ENCODE measurements at regions not wholly inside any gene's neighbourhood (a gene's known extent, or its start where the extent isn't known, plus 50 kb on each side); places are given as distances from the start of the nearest gene placed in this dataset.

DNA sequence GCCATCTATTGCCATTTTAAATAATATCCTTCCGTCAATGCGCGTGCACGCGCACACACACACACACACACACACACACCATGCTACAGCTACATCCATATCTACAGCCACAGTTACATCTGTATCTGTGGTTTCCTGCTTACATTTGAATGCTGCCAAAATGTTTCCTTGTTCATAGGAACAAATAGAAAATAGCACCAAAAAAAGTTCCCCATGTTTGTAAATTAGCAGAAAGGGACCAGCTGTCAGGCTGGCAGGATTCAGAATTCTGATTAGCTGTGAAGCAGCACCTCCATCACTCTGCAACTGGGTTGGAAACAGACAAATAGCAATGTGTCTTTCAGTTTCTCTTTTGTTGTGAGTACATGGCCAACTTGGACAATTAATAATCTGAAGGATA, 601.5 kb downstream of the IRX1 start:
- no peak for DNase-seq

DNA sequence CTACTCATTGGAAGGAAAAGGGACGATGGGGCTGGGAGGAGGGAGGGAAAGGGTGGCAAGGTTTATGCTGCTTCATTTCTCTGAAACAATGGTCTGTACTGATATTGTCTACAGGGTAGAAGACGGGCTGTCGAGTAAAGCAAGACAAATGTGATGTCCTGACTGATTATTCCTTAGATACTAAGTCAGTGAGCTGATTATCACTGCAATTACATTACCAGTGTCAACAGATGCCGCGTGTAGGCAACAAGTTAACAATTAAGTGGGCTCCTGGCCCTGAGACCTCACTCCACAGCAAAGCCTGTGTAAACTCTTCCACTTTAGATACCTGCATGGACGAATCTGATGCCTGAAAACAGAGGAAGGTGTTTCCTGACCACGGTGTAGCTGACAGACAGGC, 602.8 kb downstream of the IRX1 start:
- no peak for DNase-seq

DNA sequence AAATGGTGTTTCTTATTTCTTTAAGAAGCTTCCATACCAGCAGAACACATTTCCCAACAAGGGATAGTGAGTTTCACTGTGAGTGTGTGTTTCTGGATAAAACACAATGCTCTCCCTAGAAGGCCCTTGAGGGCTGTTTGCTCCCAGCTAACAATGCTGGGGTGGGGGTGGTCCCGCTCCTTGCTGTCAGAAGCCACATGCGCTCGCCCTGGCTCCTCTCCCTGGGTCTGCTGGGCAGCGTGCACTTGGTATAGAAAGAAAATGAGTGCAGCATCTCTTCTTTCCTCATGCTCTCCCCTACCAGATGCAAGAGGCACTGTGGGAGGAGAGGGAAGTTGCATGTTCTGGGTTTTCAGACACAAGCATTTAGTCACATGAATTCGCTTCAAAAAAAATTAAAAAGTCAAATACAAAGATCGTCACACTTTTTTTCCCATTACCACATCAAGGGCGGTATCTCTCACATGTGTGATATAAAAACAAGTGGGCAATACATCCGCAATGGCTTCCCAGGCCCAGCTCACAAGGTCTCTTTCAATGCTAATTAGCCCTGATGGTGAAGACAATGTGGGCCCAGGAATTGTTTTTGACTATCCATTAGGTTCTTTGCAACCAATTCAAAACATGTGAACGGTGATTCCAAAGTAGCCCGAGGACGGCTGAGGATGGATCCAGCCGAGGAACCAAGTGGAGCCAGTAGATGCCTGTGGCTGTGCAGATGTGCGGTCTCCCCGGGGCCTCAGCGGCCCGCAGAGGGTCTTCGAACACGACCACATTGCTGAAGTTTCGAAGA, 603.6 kb downstream of the IRX1 start:
- DNase-seq = no peak

DNA sequence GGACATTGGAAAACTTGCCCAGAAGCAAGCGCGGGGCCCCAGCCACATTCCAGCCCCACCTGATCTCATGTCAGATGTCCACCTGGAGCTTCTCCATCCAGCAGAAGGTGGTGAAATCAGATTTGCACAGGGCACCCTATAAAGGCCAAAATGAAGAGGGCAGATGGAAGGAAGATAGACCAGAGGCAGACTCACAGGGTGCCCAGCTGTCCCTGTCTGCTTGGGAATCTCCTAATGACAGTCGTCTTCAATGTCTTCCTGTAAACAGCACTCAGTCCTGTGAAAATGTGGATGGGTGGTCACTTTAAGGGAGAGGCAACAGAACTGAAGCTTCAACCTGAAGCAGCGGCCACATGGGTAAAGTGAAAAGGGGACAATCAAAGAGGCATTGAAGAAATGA, 607.5 kb downstream of the IRX1 start:
- no peak for DNase-seq

DNA sequence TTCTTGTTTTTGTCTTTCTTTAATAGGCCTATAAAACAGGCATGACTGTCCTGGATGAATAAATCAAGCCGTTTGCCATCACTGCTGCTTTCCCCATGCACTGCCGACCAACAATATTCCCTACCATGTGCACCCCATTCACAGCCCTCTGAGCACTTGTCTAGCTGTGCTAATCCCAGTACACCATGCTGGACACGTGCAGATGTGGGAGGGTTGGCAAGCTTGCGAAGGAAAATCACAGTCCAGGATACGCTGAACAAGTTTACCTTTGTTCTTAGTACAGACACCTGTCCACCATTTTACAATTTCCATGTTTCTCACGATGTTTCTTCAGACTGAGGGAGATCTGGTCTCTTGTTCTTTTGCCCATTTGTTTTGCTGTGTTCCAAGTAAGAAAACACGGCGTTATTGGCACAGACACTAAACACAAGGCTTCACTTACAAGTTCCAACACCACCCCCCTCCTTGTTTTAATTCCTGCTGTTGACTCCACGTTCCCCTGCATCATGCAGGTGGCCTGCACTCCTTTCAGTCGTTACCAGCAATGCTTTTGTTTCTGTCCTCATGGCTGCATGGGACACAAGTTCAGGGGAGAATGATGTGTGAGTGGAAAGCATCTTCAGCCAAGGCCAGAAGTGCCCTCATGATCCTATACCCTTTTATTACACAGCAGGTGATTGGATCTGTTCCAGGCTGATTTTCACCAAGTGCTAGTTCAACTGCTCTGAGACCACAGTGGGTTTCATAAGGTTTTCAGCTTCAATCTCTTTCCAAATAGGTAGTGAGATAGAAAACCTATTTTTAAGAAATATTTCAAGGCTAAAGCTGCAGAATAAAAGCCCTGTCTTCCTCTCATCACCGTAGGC, 608.9 kb downstream of the IRX1 start:
- no peak for DNase-seq

DNA sequence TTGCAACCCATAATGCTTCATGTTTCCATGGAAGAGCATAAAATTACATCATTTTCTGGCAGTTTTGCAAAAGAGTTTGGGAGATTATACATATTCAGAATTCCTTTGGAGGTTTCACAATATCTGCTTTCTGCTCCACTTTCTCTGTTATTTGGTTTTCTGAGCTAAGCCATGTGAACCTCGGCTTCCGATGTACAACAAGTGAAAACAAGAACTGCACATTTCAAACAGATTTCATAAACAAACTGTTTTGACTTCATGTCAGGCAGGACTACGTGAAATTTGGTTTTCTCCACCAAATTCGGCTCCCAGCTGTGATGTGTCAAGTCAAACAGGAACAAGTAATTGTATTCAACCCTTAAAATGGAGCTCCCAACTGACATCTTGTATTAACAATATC, 609.8 kb downstream of the IRX1 start:
- no peak for DNase-seq

- DNase-seq = no peak
Observed at GRCh38 chr5:4206127-4206526, 610.5 kb downstream of the IRX1 start.

DNA sequence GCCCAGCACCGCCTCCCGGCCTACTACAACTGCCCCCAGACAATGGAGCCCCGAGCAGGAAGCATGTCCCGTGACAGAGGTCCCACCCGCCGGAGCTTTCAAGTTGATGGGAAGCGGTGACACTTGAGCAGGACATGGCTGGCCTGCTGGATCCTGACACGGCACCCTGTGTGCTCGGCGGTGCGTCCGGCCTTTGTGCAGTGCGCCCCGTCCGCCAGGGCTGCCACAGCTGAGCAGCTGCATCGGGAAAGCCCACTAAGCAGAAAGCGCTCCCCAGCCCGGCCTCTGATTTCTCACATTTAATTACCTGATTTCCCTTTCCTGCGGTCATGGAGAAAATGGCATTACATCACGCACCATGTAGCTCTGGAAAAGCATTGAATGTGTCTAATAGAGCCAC, 611.9 kb downstream of the IRX1 start:
- DNase-seq = no peak

GRCh38 chr5:4208537-4208936, 612.9 kb downstream of the IRX1 start:
- no peak for DNase-seq

- no peak for DNase-seq
Observed at GRCh38 chr5:4208996-4209395, 613.4 kb downstream of the IRX1 start.

- no peak for DNase-seq
Observed at GRCh38 chr5:4212071-4212739, 616.6 kb downstream of the IRX1 start.

- DNase-seq = no peak
Observed at GRCh38 chr5:4212981-4213819, 617.6 kb downstream of the IRX1 start.

DNA sequence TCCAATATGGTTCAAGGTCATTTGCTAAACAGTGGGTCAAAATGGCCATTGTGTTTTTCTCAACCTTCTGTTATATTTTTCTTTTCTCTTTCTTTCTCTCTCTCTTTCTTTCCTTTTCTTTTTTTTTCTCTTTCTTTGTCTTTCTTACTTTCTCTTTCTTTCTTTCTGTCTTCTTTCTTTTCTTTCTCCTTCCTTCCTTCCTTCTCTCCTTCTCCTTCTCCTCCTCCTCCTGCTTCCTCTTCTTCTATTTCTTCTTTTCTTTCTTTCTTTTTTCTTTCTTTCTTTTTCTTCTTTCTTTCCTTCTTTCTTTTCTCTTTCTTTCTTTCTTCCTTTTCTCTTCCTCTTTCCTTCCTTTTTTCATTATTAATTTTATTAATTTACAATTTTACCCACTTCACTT, 619.5 kb downstream of the IRX1 start:
- DNase-seq = no peak

DNA sequence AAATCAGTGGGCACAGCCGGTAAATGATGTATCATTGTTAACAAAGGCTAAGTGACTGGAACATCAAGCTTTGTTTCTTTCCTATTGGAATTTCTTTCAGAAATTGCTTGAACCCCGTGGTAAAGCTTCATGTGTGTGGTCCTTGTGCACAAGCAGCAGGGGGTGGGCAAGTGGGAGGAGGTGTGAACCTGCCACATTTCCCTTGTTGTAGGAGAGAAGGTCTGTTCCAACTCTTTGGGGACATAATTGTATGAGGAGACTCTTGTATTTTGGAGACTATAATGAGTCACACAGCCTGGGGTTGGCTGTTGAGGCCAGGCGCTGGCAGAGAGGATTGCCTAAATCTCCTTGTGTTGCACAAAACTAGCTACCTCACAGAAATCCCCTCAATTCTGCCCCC, 620.5 kb downstream of the IRX1 start:
- DNase-seq = no peak

GRCh38 chr5:4220016-4220415, 624.4 kb downstream of the IRX1 start:
- no peak for DNase-seq

GRCh38 chr5:4221048-4221447, 625.4 kb downstream of the IRX1 start:
- DNase-seq = no peak

GRCh38 chr5:4222147-4222546, 626.5 kb downstream of the IRX1 start:
- no peak for DNase-seq

- no peak for DNase-seq
Observed at GRCh38 chr5:4222821-4223220, 627.2 kb downstream of the IRX1 start.

DNA sequence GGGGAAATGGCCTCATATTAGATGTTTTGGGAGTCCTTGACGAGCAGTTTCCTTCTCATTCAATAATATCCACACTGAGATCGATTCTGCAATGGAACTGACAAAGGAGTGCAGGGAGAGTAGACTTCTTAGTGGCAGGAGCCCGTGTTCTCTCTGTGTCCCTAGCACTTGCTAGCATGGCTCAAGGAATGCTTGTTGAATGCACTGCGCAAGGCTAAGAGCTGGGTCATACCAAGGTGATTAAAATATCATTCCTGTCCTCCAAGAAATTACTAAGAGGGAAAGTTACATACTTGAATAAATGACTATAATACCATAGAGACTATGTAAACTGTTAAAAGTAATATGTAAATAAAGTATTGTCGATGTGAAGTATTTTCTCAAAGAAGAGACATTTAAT, 630.1 kb downstream of the IRX1 start:
- DNase-seq = no peak

DNA sequence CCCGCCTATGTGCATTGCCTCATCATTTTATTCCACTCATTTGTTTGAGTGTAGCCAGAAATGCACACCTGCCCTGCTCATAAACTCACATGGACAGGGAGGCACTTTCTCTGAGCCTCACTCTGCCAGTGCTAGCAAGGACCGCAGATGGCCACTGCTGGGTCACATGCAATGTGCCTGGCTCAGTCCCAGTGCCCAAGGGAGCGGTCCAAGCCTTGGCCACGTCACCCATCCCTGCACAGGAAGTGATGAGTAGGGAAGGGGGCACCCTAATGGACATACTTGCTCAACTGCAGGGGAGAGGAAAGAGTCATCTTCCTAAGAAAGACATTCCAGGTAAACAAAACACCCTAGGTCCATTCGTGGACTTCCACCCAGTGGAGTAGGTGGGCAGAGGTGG, 630.9 kb downstream of the IRX1 start:
- no peak for DNase-seq

GRCh38 chr5:4228708-4229107, 633.1 kb downstream of the IRX1 start:
- no peak for DNase-seq

Measured in left kidney (tissue), 1 donor.